Activated T-cell treated with anti-CD3 and anti-CD28 coated beads, Interleukin-2, amount 50 U/mL, for 24 hours (primary cell): ENCODE measurements at regions not wholly inside any gene's neighbourhood (a gene's known extent, or its start where the extent isn't known, plus 50 kb on each side); places are given as distances from the start of the nearest gene placed in this dataset.
A peak's percentile ranks its signal among the peaks of the same experiment; 100 is the strongest.

Experiments used
- DNase-seq: peaks from one replicate; pipeline ENCODE4 v3.0.0-alpha.2; 2020
- H3K27ac Mint-ChIP-seq: 2 replicates; pipeline ENCODE4 v1.8.0; 2020; ENCODE audit warnings: mild to moderate bottlenecking, mixed read lengths
- H3K27me3 Mint-ChIP-seq: 2 replicates; pipeline ENCODE4 v1.8.0; 2020; ENCODE audit warnings: mixed read lengths
- H3K36me3 Mint-ChIP-seq: 2 replicates; pipeline ENCODE4 v1.8.0; 2020; ENCODE audit warnings: low read depth, mixed read lengths
- H3K4me1 Mint-ChIP-seq: 2 replicates; pipeline ENCODE4 v1.8.0; 2020; ENCODE audit warnings: low read depth, mixed read lengths
- H3K4me3 Mint-ChIP-seq: 2 replicates; pipeline ENCODE4 v1.8.0; 2020; ENCODE audit warnings: mild to moderate bottlenecking, moderate library complexity, mixed read lengths
- H3K9me3 Mint-ChIP-seq: 2 replicates; pipeline ENCODE4 v1.8.0; 2020; ENCODE audit warnings: mixed read lengths

DNA sequence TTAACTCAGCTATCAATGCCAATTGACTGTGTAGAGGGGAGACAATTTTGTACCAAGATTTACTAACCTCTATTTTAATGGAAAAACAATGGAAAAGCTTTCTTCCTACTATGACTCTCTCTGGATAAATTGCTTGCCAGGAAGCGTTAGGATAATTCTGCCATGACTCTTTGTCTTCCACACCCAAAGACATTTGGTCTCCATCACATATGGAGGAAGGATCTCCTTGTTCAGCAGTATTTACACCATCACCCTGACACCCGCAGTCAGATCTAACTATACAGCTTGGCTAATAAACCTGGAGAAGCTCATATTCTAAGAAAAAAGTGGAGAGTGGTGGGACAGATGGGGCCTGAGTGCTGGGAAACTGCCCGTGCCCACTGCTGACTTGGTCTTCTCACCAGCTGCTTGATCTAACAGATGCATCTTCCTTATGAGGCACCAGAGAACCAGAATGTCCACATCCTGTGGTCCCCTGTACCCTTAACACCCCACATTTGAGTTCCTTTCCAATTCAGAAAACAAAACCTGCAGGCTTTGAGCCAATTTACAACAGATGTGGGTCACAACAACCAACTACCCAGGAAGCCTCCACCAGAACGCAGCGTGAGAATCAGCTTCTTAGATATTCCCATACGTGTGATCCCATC is 154.0 kb downstream of the DAD1 start:
- H3K9me3 Mint-ChIP-seq: no peaks in the 10 kb centered on the region
- no peaks in the 10 kb centered on the region for H3K36me3 Mint-ChIP-seq
- no peaks in the 10 kb centered on the region for H3K27me3 Mint-ChIP-seq
- H3K4me3 Mint-ChIP-seq: no peak overlapping the region
- H3K27ac Mint-ChIP-seq: no peak overlapping the region
- no peak for DNase-seq
- H3K4me1 Mint-ChIP-seq: no peaks in the 10 kb centered on the region

- no peak overlapping the region for H3K27ac Mint-ChIP-seq
- DNase-seq: no peak
- H3K4me3 Mint-ChIP-seq: no peak overlapping the region
- H3K4me1 Mint-ChIP-seq: no peaks in the 10 kb centered on the region
- no peaks in the 10 kb centered on the region for H3K9me3 Mint-ChIP-seq
- H3K36me3 Mint-ChIP-seq: no peaks in the 10 kb centered on the region
- H3K27me3 Mint-ChIP-seq: no peaks in the 10 kb centered on the region
These were observed 155.0 kb downstream of the DAD1 start for GRCh38 chr14:22434030-22434429.

- Mint-ChIP-seq H3K4me1 (no peaks in the 10 kb centered on the region), H3K4me3 (no peak overlapping the region), H3K36me3 (no peaks in the 10 kb centered on the region), H3K27me3 (no peaks in the 10 kb centered on the region), H3K27ac (no peak overlapping the region), H3K9me3 (no peaks in the 10 kb centered on the region)
- no peak for DNase-seq
These were observed 156.0 kb downstream of the DAD1 start for GRCh38 chr14:22433069-22433468.

DNA sequence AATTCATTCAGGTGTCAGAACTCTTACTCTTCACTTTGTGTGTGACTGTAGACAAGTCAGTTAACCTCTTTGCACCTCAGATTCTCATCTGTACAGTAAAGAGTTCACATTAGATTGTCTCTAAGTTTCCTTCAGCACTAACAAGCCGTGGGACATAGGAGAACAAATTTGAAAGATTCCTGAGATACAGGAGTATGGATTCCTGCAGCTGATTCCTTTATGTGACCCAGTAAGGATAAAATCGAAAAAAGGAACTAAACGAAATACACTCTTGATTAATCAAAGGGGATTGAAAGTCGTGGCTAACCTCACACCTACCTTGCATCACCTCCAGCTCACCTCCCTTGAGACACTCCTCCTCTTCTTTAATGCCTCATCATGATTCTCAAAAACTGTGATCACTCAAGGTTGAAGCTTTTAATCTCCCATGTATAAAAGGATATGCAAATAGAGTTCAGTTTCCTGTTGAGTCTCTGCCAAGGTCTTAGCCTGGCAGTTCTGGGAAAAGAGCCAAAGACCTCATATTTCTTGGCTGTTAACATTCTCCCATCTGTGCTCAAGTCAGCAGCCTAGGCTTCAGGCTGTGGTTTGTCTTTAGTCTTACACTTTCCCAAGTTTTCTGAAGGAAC is 156.6 kb downstream of the DAD1 start:
- H3K27me3 Mint-ChIP-seq: no peaks in the 10 kb centered on the region
- DNase-seq: no peak
- H3K27ac Mint-ChIP-seq: no peak overlapping the region
- no peak overlapping the region for H3K4me3 Mint-ChIP-seq
- H3K4me1 Mint-ChIP-seq: no peaks in the 10 kb centered on the region
- H3K36me3 Mint-ChIP-seq: no peaks in the 10 kb centered on the region
- no peaks in the 10 kb centered on the region for H3K9me3 Mint-ChIP-seq

DNA sequence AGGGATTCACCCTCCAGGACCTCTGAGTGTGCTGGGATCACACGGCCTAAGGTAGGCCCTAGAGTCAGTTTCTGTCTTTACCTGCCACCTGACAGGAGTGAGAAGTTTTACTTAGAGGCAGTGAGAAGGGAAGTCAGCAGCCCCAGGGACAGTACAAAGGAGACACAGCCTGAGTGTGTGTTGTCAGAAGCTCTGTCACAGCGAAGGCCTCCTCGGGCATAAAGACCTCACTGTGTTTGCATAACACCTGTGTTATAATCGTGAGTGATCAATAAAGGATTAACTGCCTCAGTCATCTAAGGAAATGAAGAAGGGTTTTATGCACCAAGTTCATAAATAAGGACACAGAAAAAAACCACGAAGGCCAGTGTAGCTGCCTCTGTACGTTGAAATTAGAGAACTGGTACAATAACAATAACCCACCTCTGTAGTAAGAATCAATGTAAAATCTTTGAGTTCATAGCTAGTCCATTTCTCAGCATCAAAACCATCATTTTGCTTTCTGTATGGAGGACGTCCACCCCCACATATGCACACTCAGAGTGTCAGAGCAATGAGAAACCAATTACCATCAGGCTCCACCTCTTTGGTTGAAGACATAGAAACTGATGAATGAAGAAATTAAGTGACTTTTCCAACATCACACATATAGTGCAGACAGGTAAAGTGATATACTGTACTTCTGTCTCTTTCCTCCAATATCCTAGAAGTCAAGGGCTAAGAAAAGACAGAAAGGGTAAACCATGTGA is 159.3 kb downstream of the DAD1 start:
- Mint-ChIP-seq H3K4me3 (no peak overlapping the region), H3K4me1 (no peaks in the 10 kb centered on the region), H3K27ac (no peak overlapping the region), H3K9me3 (no peaks in the 10 kb centered on the region), H3K27me3 (no peaks in the 10 kb centered on the region), H3K36me3 (no peaks in the 10 kb centered on the region)
- no peak for DNase-seq

GRCh38 chr14:22428700-22429291 is 160.2 kb downstream of the DAD1 start:
- no peaks in the 10 kb centered on the region for H3K36me3 Mint-ChIP-seq
- H3K4me3 Mint-ChIP-seq: no peak overlapping the region
- DNase-seq: no peak
- H3K27me3 Mint-ChIP-seq: no peaks in the 10 kb centered on the region
- no peaks in the 10 kb centered on the region for H3K4me1 Mint-ChIP-seq
- H3K27ac Mint-ChIP-seq: no peak overlapping the region
- H3K9me3 Mint-ChIP-seq: no peaks in the 10 kb centered on the region

GRCh38 chr14:22427771-22428231 is 161.2 kb downstream of the DAD1 start:
- no peaks in the 10 kb centered on the region for H3K36me3 Mint-ChIP-seq
- H3K4me3 Mint-ChIP-seq: no peak overlapping the region
- no peak for DNase-seq
- H3K4me1 Mint-ChIP-seq: no peaks in the 10 kb centered on the region
- no peak overlapping the region for H3K27ac Mint-ChIP-seq
- H3K27me3 Mint-ChIP-seq: no peaks in the 10 kb centered on the region
- H3K9me3 Mint-ChIP-seq: no peaks in the 10 kb centered on the region

DNA sequence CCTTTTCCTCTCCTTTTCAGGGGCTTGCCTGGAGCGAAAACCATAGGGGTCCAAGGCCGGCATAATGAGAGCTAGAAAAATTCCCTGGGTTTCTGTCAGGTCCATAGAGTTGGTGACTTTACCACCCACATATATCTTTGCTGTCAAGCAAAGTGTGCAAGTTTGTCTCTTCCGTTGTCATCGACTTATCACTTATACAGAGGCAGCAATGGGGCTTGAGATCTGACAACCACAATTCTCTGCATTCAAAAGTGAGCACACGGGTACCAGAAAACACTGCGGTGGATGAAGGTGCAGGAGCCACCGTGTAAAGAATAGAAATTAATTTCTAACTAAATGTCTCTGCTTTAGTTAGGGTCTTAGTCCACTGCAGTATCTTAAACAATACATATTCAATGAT is 162.3 kb downstream of the DAD1 start:
- no peak overlapping the region for H3K27ac Mint-ChIP-seq
- H3K27me3 Mint-ChIP-seq: no peaks in the 10 kb centered on the region
- H3K36me3 Mint-ChIP-seq: no peaks in the 10 kb centered on the region
- H3K4me1 Mint-ChIP-seq: no peaks in the 10 kb centered on the region
- H3K4me3 Mint-ChIP-seq: no peak overlapping the region
- H3K9me3 Mint-ChIP-seq: no peaks in the 10 kb centered on the region
- no peak for DNase-seq

DNA sequence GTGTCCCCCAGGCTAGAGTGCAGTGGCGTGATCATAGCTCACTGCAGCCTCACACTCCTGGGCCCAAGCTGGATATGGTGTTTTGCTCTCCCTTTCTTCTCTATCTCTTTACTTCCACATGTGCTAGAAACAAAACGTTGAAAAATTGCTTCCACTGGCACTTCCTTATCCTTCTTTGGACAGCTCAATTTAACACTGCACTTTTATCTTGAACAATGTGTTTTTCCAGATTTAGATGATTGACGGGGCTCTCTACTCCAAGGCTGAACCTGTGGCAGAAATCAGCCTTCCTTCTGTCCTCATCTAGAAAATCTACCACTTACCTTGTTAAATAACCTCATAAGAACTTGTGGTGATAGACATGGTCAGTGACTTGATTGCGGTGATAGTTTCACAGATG is 165.1 kb downstream of the DAD1 start:
- Mint-ChIP-seq H3K27me3 (no peaks in the 10 kb centered on the region), H3K4me3 (no peak overlapping the region), H3K4me1 (no peaks in the 10 kb centered on the region), H3K36me3 (no peaks in the 10 kb centered on the region), H3K27ac (no peak overlapping the region), H3K9me3 (no peaks in the 10 kb centered on the region)
- DNase-seq: no peak

DNA sequence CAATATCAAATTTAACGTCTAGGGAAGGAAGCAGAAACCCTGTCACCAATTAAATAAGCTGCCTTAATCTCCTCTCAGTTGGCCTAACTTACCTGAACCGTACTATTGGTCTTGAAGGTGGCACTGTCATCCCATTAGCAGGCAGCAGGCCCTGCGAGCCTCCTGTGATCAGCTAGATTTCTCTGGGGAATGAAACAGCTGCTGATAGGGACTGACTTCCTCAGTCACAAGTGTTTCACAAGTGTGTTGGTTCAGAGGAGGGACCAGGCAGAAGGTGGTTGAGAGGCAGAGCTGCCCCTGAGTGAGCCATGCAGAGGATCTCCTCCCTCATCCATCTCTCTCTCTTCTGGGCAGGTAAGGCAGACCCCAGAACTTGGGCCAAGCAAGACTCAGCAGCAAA is 166.8 kb downstream of the DAD1 start:
- Mint-ChIP-seq H3K4me1 (no peaks in the 10 kb centered on the region), H3K27me3 (no peaks in the 10 kb centered on the region), H3K9me3 (no peaks in the 10 kb centered on the region), H3K27ac (no peak overlapping the region), H3K4me3 (peak overlapping the region; percentile 12), H3K36me3 (no peaks in the 10 kb centered on the region)
- DNase-seq: no peak

DNA sequence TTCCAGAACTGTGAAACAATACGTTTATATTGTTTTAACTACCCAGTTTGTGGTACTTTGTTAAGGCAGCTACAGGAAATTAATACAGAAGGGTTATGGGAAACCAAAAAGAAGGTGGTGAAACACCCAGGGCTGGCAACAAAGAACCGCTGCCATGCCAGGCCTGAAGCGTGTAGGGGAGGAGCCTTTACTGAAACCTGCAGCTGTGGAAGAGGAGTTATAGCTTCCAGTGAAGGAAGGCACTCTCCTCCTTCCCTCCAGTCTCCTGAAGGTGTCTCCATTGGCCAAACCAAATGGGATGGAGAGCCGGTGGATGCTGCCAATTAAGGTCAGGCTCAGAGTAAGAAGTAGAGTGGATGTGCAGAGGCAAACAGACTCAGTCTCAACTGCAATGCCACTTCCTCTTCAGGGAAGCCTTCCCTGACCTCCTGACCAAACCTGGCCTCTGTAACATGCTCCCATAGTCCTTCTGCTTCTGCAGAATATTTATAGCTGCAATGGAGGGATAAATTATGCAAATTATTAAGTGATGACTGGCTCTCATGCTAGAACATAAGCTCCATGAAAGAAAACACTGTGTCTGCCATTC is 168.3 kb downstream of the DAD1 start:
- Mint-ChIP-seq H3K4me3 (no peak overlapping the region), H3K27ac (no peak overlapping the region), H3K36me3 (no peaks in the 10 kb centered on the region), H3K27me3 (no peaks in the 10 kb centered on the region), H3K4me1 (no peaks in the 10 kb centered on the region), H3K9me3 (no peaks in the 10 kb centered on the region)
- no peak for DNase-seq

- Mint-ChIP-seq H3K27ac (no peak overlapping the region), H3K4me1 (no peaks in the 10 kb centered on the region), H3K36me3 (no peaks in the 10 kb centered on the region), H3K9me3 (no peaks in the 10 kb centered on the region), H3K27me3 (no peaks in the 10 kb centered on the region), H3K4me3 (no peak overlapping the region)
- DNase-seq: no peak
These were observed 169.4 kb downstream of the DAD1 start for GRCh38 chr14:22419620-22420019.

DNA sequence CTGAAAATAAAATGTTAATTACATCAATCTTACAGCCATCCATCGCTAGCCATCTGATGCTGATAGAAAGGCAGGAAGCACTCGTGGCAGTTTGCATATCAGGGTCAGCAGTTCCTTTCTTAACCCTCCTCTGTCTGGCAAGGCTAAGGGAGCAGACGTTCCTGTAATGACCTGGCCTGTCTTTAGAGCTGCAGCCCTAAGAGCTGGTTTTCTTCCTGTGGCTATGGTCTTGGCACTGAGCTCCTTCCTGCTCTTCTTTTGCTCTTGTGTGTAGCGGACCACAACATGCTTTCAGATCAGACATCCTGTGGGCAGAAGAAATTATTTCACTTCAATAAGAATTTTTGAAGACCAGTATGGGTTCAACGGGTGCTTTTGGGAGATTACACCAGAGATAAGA is 170.4 kb downstream of the DAD1 start:
- Mint-ChIP-seq H3K9me3 (no peaks in the 10 kb centered on the region), H3K36me3 (no peaks in the 10 kb centered on the region), H3K27me3 (no peaks in the 10 kb centered on the region)

GRCh38 chr14:22417914-22418313 is 171.1 kb downstream of the DAD1 start:
- Mint-ChIP-seq H3K36me3 (no peaks in the 10 kb centered on the region), H3K4me3 (no peak overlapping the region), H3K27me3 (no peaks in the 10 kb centered on the region), H3K27ac (no peak overlapping the region), H3K4me1 (no peaks in the 10 kb centered on the region), H3K9me3 (no peaks in the 10 kb centered on the region)
- DNase-seq: no peak

More for the DNA sequence above, 170.4 kb downstream of the DAD1 start:
- H3K27ac Mint-ChIP-seq: no peak overlapping the region
- DNase-seq: no peak
- H3K4me3 Mint-ChIP-seq: no peak overlapping the region
- no peaks in the 10 kb centered on the region for H3K4me1 Mint-ChIP-seq
